ENCODE measurements at regions not wholly inside any gene's neighbourhood (a gene's known extent, or its start where the extent isn't known, plus 50 kb on each side); places are given as distances from the start of the nearest gene placed in this dataset.
"Not testable (repeated sequence)": the region's sequence is repeated elsewhere in the genome, so short reads cannot be mapped to it uniquely, and the experiment has no call there.

DNA sequence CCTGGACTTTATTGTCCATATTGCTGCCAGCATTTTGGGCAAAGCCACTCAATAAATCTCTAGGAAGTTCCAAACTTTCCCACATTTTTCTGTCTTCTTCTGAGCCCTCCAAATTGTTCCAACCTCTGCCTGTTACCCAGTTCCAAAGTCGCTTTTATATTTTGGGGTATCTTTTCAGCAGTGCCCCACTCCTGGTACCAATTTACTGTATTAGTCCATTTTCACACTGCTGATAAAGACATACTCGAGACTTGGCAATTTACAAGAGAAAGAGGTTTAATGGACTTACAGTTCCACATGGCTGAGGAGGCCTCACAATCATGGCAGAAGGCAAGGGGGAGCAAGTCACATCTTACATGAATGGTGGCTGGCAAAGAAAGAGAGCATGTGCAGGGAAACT is 53.4 kb downstream of the AHSP start:
- H2AFZ ChIP-seq (ENCODE audit: low read length); H4K5ac ChIP-seq (ENCODE audit: insufficient read length, low read depth, low read length); H3K27me3 ChIP-seq (replicated peaks in 1 of 4; ENCODE audit: control insufficient read depth in 3 of 4, extremely low read depth in 1 of 4, insufficient read depth in 3 of 4, low read length in 3 of 4); H3K56ac ChIP-seq (replicated peaks; ENCODE audit: insufficient read length, low read depth, low read length); H3K27ac ChIP-seq (ENCODE audit: low read depth, low read length); H3K79me2 ChIP-seq (ENCODE audit: control insufficient read depth in 1 of 2, insufficient read depth in 2 of 2, low read length in 2 of 2); H2BK5ac ChIP-seq (ENCODE audit: low read depth, low read length); H3K36me3 ChIP-seq (ENCODE audit: control insufficient read depth in 2 of 4, insufficient read depth in 4 of 4, low read length in 3 of 4); H4K8ac ChIP-seq (ENCODE audit: extremely low read depth, insufficient read depth, low read length); CTCF ChIA-PET (ENCODE audit: partially characterized antibody); H3K4me3 ChIP-seq (ENCODE audit: extremely low read depth in 1 of 4, insufficient read depth in 2 of 4, low read depth in 3 of 4, low read length in 4 of 4); POLR2A ChIA-PET (ENCODE audit: partially characterized antibody); H2BK12ac ChIP-seq (ENCODE audit: low read depth, low read length); H4K91ac ChIP-seq (replicated peaks; ENCODE audit: insufficient read length, low read length); H3K23me2 ChIP-seq (ENCODE audit: low read depth, low read length); H2AK5ac ChIP-seq (ENCODE audit: low read depth, low read length); H2BK120ac ChIP-seq (replicated peaks; ENCODE audit: low read depth, low read length); H3K18ac ChIP-seq (ENCODE audit: extremely low read depth, low read length); H3K4me1 ChIP-seq (replicated peaks in 1 of 4; ENCODE audit: control insufficient read depth in 3 of 4, insufficient read depth in 4 of 4, low read length in 3 of 4); H3K4ac ChIP-seq (replicated peaks; ENCODE audit: insufficient read length, low read depth, low read length); H3K9ac ChIP-seq (replicated peaks in 1 of 4; ENCODE audit: extremely low read depth in 1 of 4, low read depth in 3 of 4, low read length in 3 of 4); H3K4me2 ChIP-seq (ENCODE audit: insufficient read depth in 1 of 2, low read depth in 2 of 2, low read length in 2 of 2); H3K23ac ChIP-seq (ENCODE audit: insufficient read length); H3K14ac ChIP-seq (ENCODE audit: insufficient read length); H3K79me1 ChIP-seq (ENCODE audit: low read depth, low read length); FAIRE-seq; H4K20me1 ChIP-seq (replicated peaks in 1 of 2; ENCODE audit: control insufficient read depth in 1 of 2, insufficient read depth in 2 of 2, low read length in 2 of 2); H2BK15ac ChIP-seq (ENCODE audit: low read length); H2BK20ac ChIP-seq (ENCODE audit: low read length); DNase-seq (ENCODE audit: low read depth in 1 of 2, low spot score in 2 of 2): not testable (repeated sequence)
- WGBS, 2 experiments (ENCODE audit: extremely low coverage in 1 of 2, insufficient coverage in 1 of 2, insufficient read length in 1 of 2, insufficient replicate concordance in 2 of 2, low coverage in 1 of 2, low lambda C conversion rate in 2 of 2, missing lambda C conversion rate in 1 of 2), result 77% methylated on average over 2 of the region's 2 CpGs; no CpG with 5 or more reads in 1 of the 2 experiments
- peaks cover 36 to 40% of the 10 kb centered on the region in 2 experiments for H3K9me3 ChIP-seq (ENCODE audit: insufficient read depth in 2 of 2, low read depth in 1 of 2, low read length in 1 of 2)
